ENCODE measurements at regions not wholly inside any gene's neighbourhood (a gene's known extent, or its start where the extent isn't known, plus 50 kb on each side); places are given as distances from the start of the nearest gene placed in this dataset.

DNA sequence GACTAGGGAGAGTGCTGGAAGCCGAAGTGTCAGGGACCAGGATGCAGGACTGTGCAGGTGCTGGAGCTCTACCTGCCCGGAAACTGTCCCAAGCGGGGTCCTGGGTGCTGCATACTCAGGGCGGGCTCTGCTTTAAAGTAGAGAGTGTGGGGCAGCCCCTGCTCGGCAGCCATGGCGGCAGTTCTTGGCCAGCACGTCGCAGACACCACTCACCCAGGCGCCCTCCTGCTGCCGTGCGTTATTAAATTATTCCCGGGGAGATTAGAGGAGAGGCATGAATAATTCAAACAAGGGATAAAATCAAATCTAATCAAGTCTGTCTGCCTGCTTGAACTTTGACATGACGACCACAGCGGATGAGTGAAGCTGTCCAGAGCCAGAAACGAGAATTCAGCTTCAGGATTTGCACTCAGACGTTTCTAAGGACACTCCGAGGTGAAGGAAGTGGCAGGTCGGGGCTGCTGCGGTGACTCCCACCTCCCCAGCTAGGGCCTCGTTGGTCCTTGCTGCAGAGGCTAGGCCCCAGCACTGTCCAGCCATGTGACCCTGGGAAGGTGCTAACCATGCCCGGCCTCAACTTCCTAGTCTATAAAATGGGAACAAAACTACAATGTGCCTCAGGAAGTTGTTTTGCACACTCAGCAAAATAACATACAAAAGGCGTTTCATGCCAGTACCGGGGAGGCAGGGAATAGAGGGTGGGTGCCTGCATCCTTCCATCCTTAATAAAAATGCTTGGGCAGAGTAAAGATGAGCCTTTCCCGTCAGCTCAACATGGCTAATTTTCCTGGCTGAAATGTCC is 91.3 kb upstream of the ADAMTS2 start:
- 59 to 64% methylated on average over 24 of the region's 24 CpGs for WGBS, 2 donors
- Histone ChIP-seq H3K4me3 (no peak overlapping the region), H3K27me3 (peaks cover 5 to 48% (median 38%) of the 10 kb centered on the region in 7 donors), H3K4me1 (peaks cover 0 to 11% (median 0%) of the 10 kb centered on the region in 9 donors), H3K27ac (no peak overlapping the region), H3K36me3 (no peaks in the 10 kb centered on the region), H3K9me3 (no peaks in the 10 kb centered on the region)
- intact Hi-C loops (cut with DNase I), result no loop called here
- TF ChIP-seq, protein P1, sequence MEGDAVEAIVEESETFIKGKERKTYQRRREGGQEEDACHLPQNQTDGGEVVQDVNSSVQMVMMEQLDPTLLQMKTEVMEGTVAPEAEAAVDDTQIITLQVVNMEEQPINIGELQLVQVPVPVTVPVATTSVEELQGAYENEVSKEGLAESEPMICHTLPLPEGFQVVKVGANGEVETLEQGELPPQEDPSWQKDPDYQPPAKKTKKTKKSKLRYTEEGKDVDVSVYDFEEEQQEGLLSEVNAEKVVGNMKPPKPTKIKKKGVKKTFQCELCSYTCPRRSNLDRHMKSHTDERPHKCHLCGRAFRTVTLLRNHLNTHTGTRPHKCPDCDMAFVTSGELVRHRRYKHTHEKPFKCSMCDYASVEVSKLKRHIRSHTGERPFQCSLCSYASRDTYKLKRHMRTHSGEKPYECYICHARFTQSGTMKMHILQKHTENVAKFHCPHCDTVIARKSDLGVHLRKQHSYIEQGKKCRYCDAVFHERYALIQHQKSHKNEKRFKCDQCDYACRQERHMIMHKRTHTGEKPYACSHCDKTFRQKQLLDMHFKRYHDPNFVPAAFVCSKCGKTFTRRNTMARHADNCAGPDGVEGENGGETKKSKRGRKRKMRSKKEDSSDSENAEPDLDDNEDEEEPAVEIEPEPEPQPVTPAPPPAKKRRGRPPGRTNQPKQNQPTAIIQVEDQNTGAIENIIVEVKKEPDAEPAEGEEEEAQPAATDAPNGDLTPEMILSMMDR (IDR thresholded peaks at IDR 0.05), result no peak
- ATAC-seq (peak in 1 of 8 donors; percentile 6), DNase-seq (no peak)

DNA sequence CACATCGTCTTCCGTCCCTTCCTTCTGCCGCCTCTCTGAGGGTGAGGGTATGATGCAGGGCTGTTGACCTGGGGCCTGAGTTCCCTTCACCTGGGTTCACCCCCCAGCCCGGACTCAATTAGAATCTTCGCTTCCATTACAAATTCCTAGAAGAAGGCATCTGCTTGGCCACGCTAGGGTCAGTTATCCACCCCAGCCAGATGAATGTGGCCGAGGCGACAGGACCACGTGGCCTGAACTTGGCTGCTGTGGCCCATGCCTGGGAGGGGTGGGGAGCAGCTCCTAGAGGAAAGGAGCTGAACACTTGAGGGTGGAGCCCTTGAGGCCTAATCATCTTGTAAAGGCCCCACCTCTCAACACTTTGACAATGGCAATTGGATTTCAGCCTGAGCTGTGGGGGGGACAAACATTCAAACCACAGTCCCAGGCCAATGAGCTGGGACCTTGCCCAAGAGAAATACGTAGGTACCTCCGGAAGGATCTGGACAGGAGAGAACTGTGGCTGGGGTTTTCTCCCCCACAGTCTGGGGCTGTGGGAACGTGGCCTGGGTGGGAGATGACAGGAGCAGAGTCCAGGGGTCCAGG is 90.6 kb upstream of the ADAMTS2 start:
- TF ChIP-seq, protein P1 (IDR thresholded peaks at IDR 0.05), result no peak
- intact Hi-C loops (cut with DNase I), result no loop called here
- ATAC-seq (peak in 3 of 8 donors; percentile 34 to 76 (median 41)), DNase-seq (peak in 1 of 2 donors; percentile 11)
- no peak overlapping the region for H3K27ac ChIP-seq
- no peaks in the 10 kb centered on the region for H3K36me3 ChIP-seq
- 74 to 77% methylated on average over 12 of the region's 12 CpGs for WGBS, 2 donors
- H3K4me1 ChIP-seq, result peaks cover 0 to 11% (median 0%) of the 10 kb centered on the region in 9 donors
- peaks cover 5 to 48% (median 38%) of the 10 kb centered on the region in 7 donors for H3K27me3 ChIP-seq
- no peaks in the 10 kb centered on the region for H3K9me3 ChIP-seq
- H3K4me3 ChIP-seq, result no peak overlapping the region

DNA sequence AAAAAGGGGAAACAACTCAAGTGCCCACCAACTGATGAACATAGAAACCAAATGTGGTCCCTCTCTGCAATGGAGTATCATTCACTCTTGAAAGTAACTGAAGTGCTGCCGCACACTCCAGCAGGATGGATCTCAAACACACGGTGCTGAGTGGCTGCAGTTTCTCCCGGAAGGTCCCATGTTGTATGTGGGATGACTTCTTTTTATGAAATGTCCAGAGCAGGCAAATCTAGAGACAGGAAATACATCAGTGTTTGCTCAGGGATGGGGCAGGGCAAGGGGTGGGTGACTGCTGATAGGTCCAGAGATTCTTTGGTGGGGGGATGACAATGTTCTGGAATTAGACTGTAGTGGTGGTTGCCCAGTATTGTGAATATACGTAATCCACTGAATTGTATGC is 89.9 kb upstream of the ADAMTS2 start:
- no peaks in the 10 kb centered on the region for H3K9me3 ChIP-seq
- H3K27ac ChIP-seq, result no peak overlapping the region
- TF ChIP-seq, protein P1 (IDR thresholded peaks at IDR 0.05), result no peak
- ATAC-seq, result no peak
- H3K4me3 ChIP-seq, result no peak overlapping the region
- 66 to 76% methylated on average over 4 of the region's 4 CpGs for WGBS, 2 donors
- peaks cover 5 to 44% (median 38%) of the 10 kb centered on the region in 7 donors for H3K27me3 ChIP-seq
- no peak for DNase-seq
- no peaks in the 10 kb centered on the region for H3K36me3 ChIP-seq
- H3K4me1 ChIP-seq, result peaks cover 0 to 11% (median 0%) of the 10 kb centered on the region in 9 donors
- intact Hi-C loops (cut with DNase I), result no loop called here

DNA sequence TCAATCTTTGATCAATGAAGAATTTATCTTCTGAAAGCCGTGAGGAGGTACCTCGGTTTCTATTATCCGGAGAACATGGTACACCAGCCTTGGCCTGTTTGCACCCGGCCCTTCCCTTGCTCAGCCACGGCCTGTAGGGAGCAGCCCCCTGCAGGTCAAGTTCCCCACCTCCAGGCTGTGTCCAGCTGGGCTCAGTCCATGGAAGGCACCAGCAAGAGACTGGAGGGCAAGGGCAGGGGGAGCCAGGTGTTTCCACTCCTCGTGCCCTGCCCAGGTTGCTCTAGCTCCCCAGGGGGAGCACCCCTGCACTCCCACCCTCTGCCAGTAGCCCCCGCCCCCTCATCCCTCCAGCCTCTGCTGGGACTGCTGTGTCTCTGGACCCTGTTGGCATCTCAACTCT is 87.3 kb upstream of the ADAMTS2 start:
- Histone ChIP-seq H3K4me3 (no peak overlapping the region), H3K9me3 (no peaks in the 10 kb centered on the region), H3K27ac (no peak overlapping the region), H3K4me1 (peaks cover 0 to 2% (median 0%) of the 10 kb centered on the region in 9 donors), H3K27me3 (peaks cover 0 to 27% (median 16%) of the 10 kb centered on the region in 7 donors), H3K36me3 (no peaks in the 10 kb centered on the region)
- TF ChIP-seq, protein P1 (IDR thresholded peaks at IDR 0.05), result no peak
- intact Hi-C loops (cut with DNase I), result no loop called here
- ATAC-seq (no peak), DNase-seq (no peak)
- WGBS, 2 donors, result 66 to 79% methylated on average over 7 of the region's 7 CpGs
